LNCaP clone FGC (cell line): ENCODE measurements at regions not wholly inside any gene's neighbourhood (a gene's known extent, or its start where the extent isn't known, plus 50 kb on each side); places are given as distances from the start of the nearest gene placed in this dataset.
A peak's percentile ranks its signal among the peaks of the same experiment; 100 is the strongest.

ENCODE experiments used
- DNase-seq: peaks from one replicate; pipeline ENCODE4 v3.0.0-alpha.2; 2011; ENCODE audit warnings: low read depth
- H3K4me3 ChIP-seq: 2 replicates; pipeline ENCODE4 v1.5.1; 2011; ENCODE audit warnings: mild to moderate bottlenecking, low read depth, low read length, control low read depth
- TF ChIP-seq, protein P1 (sequence below): IDR thresholded peaks from 2 replicates; pipeline ENCODE4 v1.5.1; 2012; ENCODE audit warnings: mild to moderate bottlenecking; ENCODE audit not compliant: control insufficient read depth, insufficient read depth; ENCODE audit errors: extremely low read depth

GRCh38 chr15:47586653-47587224 lies 130.6 kb upstream of the SEMA6D start:
- H3K4me3 ChIP-seq, result no peak overlapping the region
- peak; percentile 54 for DNase-seq
- TF ChIP-seq, protein P1, sequence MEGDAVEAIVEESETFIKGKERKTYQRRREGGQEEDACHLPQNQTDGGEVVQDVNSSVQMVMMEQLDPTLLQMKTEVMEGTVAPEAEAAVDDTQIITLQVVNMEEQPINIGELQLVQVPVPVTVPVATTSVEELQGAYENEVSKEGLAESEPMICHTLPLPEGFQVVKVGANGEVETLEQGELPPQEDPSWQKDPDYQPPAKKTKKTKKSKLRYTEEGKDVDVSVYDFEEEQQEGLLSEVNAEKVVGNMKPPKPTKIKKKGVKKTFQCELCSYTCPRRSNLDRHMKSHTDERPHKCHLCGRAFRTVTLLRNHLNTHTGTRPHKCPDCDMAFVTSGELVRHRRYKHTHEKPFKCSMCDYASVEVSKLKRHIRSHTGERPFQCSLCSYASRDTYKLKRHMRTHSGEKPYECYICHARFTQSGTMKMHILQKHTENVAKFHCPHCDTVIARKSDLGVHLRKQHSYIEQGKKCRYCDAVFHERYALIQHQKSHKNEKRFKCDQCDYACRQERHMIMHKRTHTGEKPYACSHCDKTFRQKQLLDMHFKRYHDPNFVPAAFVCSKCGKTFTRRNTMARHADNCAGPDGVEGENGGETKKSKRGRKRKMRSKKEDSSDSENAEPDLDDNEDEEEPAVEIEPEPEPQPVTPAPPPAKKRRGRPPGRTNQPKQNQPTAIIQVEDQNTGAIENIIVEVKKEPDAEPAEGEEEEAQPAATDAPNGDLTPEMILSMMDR, result no peak

DNA sequence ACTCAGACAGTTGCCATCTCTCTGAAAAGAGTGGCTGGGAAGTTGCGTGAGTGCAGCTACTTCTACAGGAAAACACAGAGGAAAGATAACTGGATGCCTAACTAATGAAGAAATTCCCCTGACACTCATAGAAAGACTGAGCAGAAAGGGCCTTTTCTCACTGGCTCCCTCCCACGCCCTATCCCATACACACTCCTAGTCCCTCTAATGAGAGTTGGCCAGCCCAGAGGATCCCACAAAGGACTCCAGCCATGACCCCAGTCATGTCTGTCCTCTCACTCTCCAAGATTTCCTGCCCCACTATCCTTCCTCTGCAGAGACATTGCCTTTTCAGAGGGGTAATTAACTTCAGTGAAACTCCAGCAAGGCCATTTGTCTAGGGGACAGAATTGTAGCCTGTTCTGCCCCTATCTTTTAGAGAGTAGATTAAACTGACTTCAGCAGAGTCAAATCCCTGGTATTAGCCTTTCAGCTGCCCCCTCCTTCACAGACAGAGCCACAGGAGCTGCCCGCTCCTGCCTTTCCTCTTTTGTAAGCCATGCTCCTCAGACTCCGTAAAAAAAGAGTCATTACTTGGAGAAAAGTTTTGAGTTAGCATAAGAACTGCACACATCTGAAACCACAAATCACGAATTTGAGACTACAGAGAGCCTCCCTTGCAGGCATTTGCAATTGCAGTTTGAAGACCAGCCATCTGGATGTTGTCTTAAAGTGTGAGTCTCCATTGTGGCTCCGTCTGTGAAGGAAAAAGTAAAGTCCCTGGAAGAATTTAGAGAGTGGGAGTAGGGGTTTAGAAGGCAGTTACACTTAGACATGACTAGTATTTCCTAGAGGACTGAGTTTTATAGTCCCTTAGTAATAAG lies 129.1 kb upstream of the SEMA6D start:
- no peak for DNase-seq
- TF ChIP-seq, protein P1, result no peak
- no peak overlapping the region for H3K4me3 ChIP-seq

DNA sequence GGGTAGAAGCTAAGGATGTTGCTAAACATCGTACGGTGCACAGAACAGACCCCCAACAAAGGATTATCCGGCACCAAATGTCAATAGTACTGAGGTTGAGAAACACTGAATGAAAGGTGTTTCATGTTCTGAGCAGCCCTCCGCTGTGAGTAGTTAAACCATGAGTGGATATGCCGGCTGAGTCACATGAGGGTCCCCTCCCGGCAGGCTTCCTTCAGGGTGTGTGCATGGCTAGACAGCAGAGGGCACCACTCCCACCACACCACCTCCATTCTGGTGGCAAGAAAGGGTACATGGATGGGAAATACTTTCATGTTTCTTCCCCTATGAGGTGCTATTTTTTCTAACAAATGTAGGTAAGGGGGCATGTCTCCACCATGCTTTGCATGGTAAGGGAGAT lies 128.3 kb upstream of the SEMA6D start:
- TF ChIP-seq, protein P1, result no peak
- DNase-seq, result no peak
- H3K4me3 ChIP-seq, result no peak overlapping the region

- no peak overlapping the region for H3K4me3 ChIP-seq
- TF ChIP-seq, protein P1, result no peak
- no peak for DNase-seq
Observed at GRCh38 chr15:47598996-47599395, 118.3 kb upstream of the SEMA6D start.

- no peak overlapping the region for H3K4me3 ChIP-seq
- DNase-seq, result no peak
- TF ChIP-seq, protein P1, result no peak
Observed at GRCh38 chr15:47599806-47600205, 117.5 kb upstream of the SEMA6D start.

DNA sequence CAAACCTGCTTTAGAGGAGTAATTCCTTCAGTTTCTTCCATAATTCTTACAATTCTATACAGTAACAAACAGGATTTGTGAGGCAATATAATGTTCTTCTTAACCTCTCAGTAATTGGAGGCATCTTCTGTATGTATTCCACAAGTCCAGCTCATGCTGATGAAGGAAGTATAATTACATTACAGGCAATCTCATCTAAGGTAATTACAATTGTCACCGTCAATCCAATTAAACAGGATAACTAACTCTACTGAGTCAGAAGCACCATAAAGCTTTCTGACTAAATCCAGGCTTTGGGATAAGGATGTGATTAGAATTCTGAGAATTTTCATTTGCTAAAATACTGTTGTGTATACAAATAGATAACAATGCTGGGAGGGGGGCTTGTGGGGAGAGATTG lies 115.2 kb upstream of the SEMA6D start:
- TF ChIP-seq, protein P1, result no peak
- H3K4me3 ChIP-seq, result no peak overlapping the region
- no peak for DNase-seq
